H1 (cell line): ENCODE measurements at regions not wholly inside any gene's neighbourhood (a gene's known extent, or its start where the extent isn't known, plus 50 kb on each side); places are given as distances from the start of the nearest gene placed in this dataset.

Experiments used
- CTCF ChIA-PET: fragments of 300-600 bp; sonication (Branson Sonifier 250); formaldehyde crosslinking; loops from one replicate; lab custom pipeline; 2021; ENCODE audit not compliant: partially characterized antibody; lab: Charles Lee
- POLR2A ChIA-PET: fragments of 300-600 bp; sonication (Branson Sonifier 250); formaldehyde crosslinking; loops from one replicate; lab custom pipeline; 2021; ENCODE audit warnings: inconsistent platforms; ENCODE audit not compliant: partially characterized antibody; lab: Charles Lee
- DNase-seq, 2 experiments: peaks; one replicate each; pipeline versions ENCODE4 v3.0.0 to v3.0.0-alpha.2; 2010 to 2022; ENCODE audit warnings: low spot score in 2 of 2, low read depth in 1 of 2, mixed read lengths in 1 of 2
- FAIRE-seq: peaks from 2 replicates; lab custom pipeline; 2011; peaks lifted over from hg19 to GRCh38; lab: Jason Lieb, UNC
- H2AFZ ChIP-seq: 2 replicates; pipeline ENCODE4 v1.8.1; 2012; ENCODE audit warnings: low read length, inconsistent platforms
- H2AK5ac ChIP-seq: 2 replicates; pipeline ENCODE4 v1.6.1; 2013; ENCODE audit warnings: low read depth, low read length
- H2BK120ac ChIP-seq: replicated peaks from 2 replicates; pipeline ENCODE3; 2013; ENCODE audit warnings: low read depth, low read length, inconsistent platforms
- H2BK12ac ChIP-seq: 2 replicates; pipeline ENCODE4 v1.6.1; 2013; ENCODE audit warnings: low read depth, low read length
- H2BK15ac ChIP-seq: 2 replicates; pipeline ENCODE4 v1.6.1; 2013; ENCODE audit warnings: low read length
- H2BK20ac ChIP-seq: 2 replicates; pipeline ENCODE4 v1.6.1; 2013; ENCODE audit warnings: low read length
- H2BK5ac ChIP-seq: 2 replicates; pipeline ENCODE4 v1.6.1; 2013; ENCODE audit warnings: low read depth, low read length
- H3K14ac ChIP-seq: 2 replicates; pipeline ENCODE4 v1.6.1; 2013; ENCODE audit warnings: inconsistent platforms; ENCODE audit not compliant: insufficient read length
- H3K18ac ChIP-seq: 2 replicates; pipeline ENCODE4 v1.6.1; 2013; ENCODE audit warnings: low read length; ENCODE audit errors: extremely low read depth
- H3K23ac ChIP-seq: 2 replicates; pipeline ENCODE4 v1.6.1; 2013; ENCODE audit warnings: inconsistent platforms; ENCODE audit not compliant: insufficient read length
- H3K23me2 ChIP-seq: 2 replicates; pipeline ENCODE4 v1.6.1; 2013; ENCODE audit warnings: low read depth, low read length
- H3K27ac ChIP-seq: 2 replicates; pipeline ENCODE4 v1.6.1; 2011; ENCODE audit warnings: low read depth, low read length, inconsistent platforms
- H3K27me3 ChIP-seq, 4 experiments: replicated peaks in 1 of 4; 1 replicate in 1 of 4; 2 replicates in 3 of 4; pipeline versions ENCODE4 v1.6.1 to v1.8.1; 2011 to 2013; ENCODE audit warnings: low read length in 3 of 4, mild to moderate bottlenecking in 3 of 4, inconsistent platforms in 2 of 4, mixed read lengths in 2 of 4, moderate library complexity in 1 of 4; ENCODE audit not compliant: control insufficient read depth in 3 of 4, insufficient read depth in 3 of 4; ENCODE audit errors: extremely low read depth in 1 of 4
- H3K36me3 ChIP-seq, 4 experiments: 2 replicates each; pipeline versions ENCODE4 v1.6.1 to v1.8.1; 2011 to 2013; ENCODE audit warnings: mild to moderate bottlenecking in 4 of 4, low read length in 3 of 4, moderate library complexity in 2 of 4, control low read depth in 1 of 4, inconsistent platforms in 1 of 4; ENCODE audit not compliant: insufficient read depth in 4 of 4, control insufficient read depth in 2 of 4
- H3K4ac ChIP-seq: replicated peaks from 2 replicates; pipeline ENCODE3; 2013; ENCODE audit warnings: low read length, low read depth, mixed read lengths, inconsistent platforms; ENCODE audit not compliant: insufficient read length
- H3K4me1 ChIP-seq, 4 experiments: replicated peaks in 1 of 4; 1 replicate in 1 of 4; 2 replicates in 3 of 4; pipeline versions ENCODE4 v1.6.1 to v1.8.1; 2011 to 2013; ENCODE audit warnings: low read length in 3 of 4, inconsistent platforms in 2 of 4, mixed read lengths in 1 of 4; ENCODE audit not compliant: insufficient read depth in 4 of 4, control insufficient read depth in 3 of 4
- H3K4me2 ChIP-seq, 2 experiments: 2 replicates each; pipeline versions ENCODE4 v1.6.1 to v1.8.1; 2011 to 2013; ENCODE audit warnings: low read depth in 2 of 2, low read length in 2 of 2, control low read depth in 1 of 2, inconsistent platforms in 1 of 2, mild to moderate bottlenecking in 1 of 2; ENCODE audit not compliant: insufficient read depth in 1 of 2
- H3K4me3 ChIP-seq, 4 experiments: fragments of 200-600, 300-600 bp in 1 of 4; sonication (generic), shearing (Covaris generic), sonication (Bioruptor Twin) in 1 of 4; 2 replicates each; pipeline versions ENCODE4 v1.5.1 to v1.8.1; 2011 to 2016; ENCODE audit warnings: low read length in 4 of 4, low read depth in 3 of 4, control low read depth in 2 of 4, inconsistent platforms in 2 of 4, mild to moderate bottlenecking in 2 of 4, mixed read lengths in 1 of 4, moderate library complexity in 1 of 4; ENCODE audit not compliant: insufficient read depth in 2 of 4; ENCODE audit errors: extremely low read depth in 1 of 4
- H3K56ac ChIP-seq: replicated peaks from 2 replicates; pipeline ENCODE3; 2013; ENCODE audit warnings: low read depth, mild to moderate bottlenecking, mixed read lengths, low read length, inconsistent platforms; ENCODE audit not compliant: insufficient read length
- H3K79me1 ChIP-seq: 2 replicates; pipeline ENCODE4 v1.6.1; 2013; ENCODE audit warnings: low read depth, low read length, control low read depth
- H3K79me2 ChIP-seq, 2 experiments: 2 replicates each; pipeline versions ENCODE4 v1.6.1 to v1.8.1; 2012 to 2013; ENCODE audit warnings: low read length in 2 of 2, mild to moderate bottlenecking in 2 of 2, inconsistent platforms in 1 of 2; ENCODE audit not compliant: insufficient read depth in 2 of 2, control insufficient read depth in 1 of 2
- H3K9ac ChIP-seq, 4 experiments: replicated peaks in 1 of 4; 1 replicate in 1 of 4; 2 replicates in 3 of 4; pipeline versions ENCODE4 v1.6.1 to v1.8.1; 2011 to 2013; ENCODE audit warnings: low read depth in 3 of 4, low read length in 3 of 4, control low read depth in 2 of 4, mild to moderate bottlenecking in 2 of 4, moderate library complexity in 2 of 4, inconsistent platforms in 1 of 4; ENCODE audit errors: extremely low read depth in 1 of 4
- H3K9me3 ChIP-seq, 2 experiments: 2 replicates each; pipeline versions ENCODE4 v1.6.1 to v1.8.1; 2012 to 2013; ENCODE audit warnings: mild to moderate bottlenecking in 2 of 2, moderate library complexity in 2 of 2, control low read depth in 1 of 2, inconsistent platforms in 1 of 2, low read depth in 1 of 2, low read length in 1 of 2, mixed read lengths in 1 of 2; ENCODE audit not compliant: insufficient read depth in 2 of 2
- H4K20me1 ChIP-seq, 2 experiments: replicated peaks in 1 of 2; 2 replicates each; pipeline versions ENCODE3 to v1.8.1; 2011 to 2013; ENCODE audit warnings: inconsistent platforms in 2 of 2, low read length in 2 of 2, mild to moderate bottlenecking in 1 of 2; ENCODE audit not compliant: insufficient read depth in 2 of 2, control insufficient read depth in 1 of 2
- H4K5ac ChIP-seq: 2 replicates; pipeline ENCODE4 v1.6.1; 2013; ENCODE audit warnings: low read length, low read depth, mixed read lengths, inconsistent platforms; ENCODE audit not compliant: insufficient read length
- H4K8ac ChIP-seq: 2 replicates; pipeline ENCODE4 v1.8.0; 2013; ENCODE audit warnings: mild to moderate bottlenecking, moderate library complexity, low read length, inconsistent platforms; ENCODE audit not compliant: insufficient read depth; ENCODE audit errors: extremely low read depth
- H4K91ac ChIP-seq: replicated peaks from 2 replicates; pipeline ENCODE3; 2013; ENCODE audit warnings: low read length, mixed read lengths, inconsistent platforms; ENCODE audit not compliant: insufficient read length
- CBX5 ChIP-seq: fragments of 300-800, 300-1000 bp; sonication (generic); IDR thresholded peaks from 2 replicates; pipeline ENCODE4 v1.7.1; 2016; ENCODE audit warnings: antibody characterized with exemption, low read length, low read depth
- HDAC2 ChIP-seq, 2 experiments: fragments of 300-600 bp in 1 of 2; sonication (generic) in 1 of 2; IDR thresholded peaks; 2 replicates each; pipeline ENCODE4 v1.6.1; 2011 to 2012; ENCODE audit warnings: low read depth in 2 of 2, low read length in 2 of 2, mild to moderate bottlenecking in 2 of 2, moderate library complexity in 2 of 2, borderline replicate concordance in 1 of 2, inconsistent platforms in 1 of 2
- POLR2A ChIP-seq, 2 experiments: IDR thresholded peaks; 1 replicate in 1 of 2; 2 replicates in 1 of 2; pipeline ENCODE4 v1.6.1; 2011; ENCODE audit warnings: low read depth in 2 of 2, low read length in 2 of 2, mild to moderate bottlenecking in 2 of 2; ENCODE audit errors: control extremely low read depth in 1 of 2
- SIN3A ChIP-seq, 2 experiments: IDR thresholded peaks in 1 of 2; conservative IDR thresholded peaks in 1 of 2; 2 replicates each; pipeline ENCODE4 v1.6.1; 2011 to 2012; ENCODE audit warnings: low read length in 2 of 2, improper control_type of control experiment in 1 of 2, low read depth in 1 of 2, mild to moderate bottlenecking in 1 of 2
- WGBS, 2 experiments: shearing (Covaris generic) in 1 of 2; methylation state at CpG; one replicate each; pipeline versions ENCODE4 v1.1.6 to v1.1.7; 2013 to 2015; ENCODE audit warnings: low lambda C conversion rate in 2 of 2, mixed read lengths in 2 of 2, inconsistent platforms in 1 of 2, low coverage in 1 of 2, missing lambda C conversion rate in 1 of 2; ENCODE audit not compliant: insufficient replicate concordance in 2 of 2, insufficient coverage in 1 of 2, insufficient read length in 1 of 2; ENCODE audit errors: extremely low coverage in 1 of 2, missing lambda C conversion rate in 1 of 2; 5-methylcytosine and 5-hydroxymethylcytosine counted together

- FAIRE-seq (no peak), DNase-seq (no peak)
- Histone ChIP-seq H3K4me3 (no peak overlapping the region), H3K27me3 (no peaks in the 10 kb centered on the region), H3K36me3 (no peaks in the 10 kb centered on the region), H3K56ac (no peak overlapping the region), H2BK15ac (no peak overlapping the region), H2BK12ac (no peak overlapping the region), H2AK5ac (no peak overlapping the region), H2BK120ac (no peak overlapping the region), H3K4me2 (no peak overlapping the region), H3K4me1 (peaks cover 0 to 1% (median 0%) of the 10 kb centered on the region in 4 experiments; a peak in 1 of 7 replicates), H3K4ac (no peak overlapping the region), H3K27ac (no peak overlapping the region), H4K91ac (no peak overlapping the region), H3K9me3 (peaks cover 0 to 7% of the 10 kb centered on the region in 2 experiments; a peak in 2 of 4 replicates), H3K9ac (no peak overlapping the region), H3K23ac (no peak overlapping the region), H4K20me1 (no peaks in the 10 kb centered on the region), H4K5ac (no peak overlapping the region), H3K79me1 (no peaks in the 10 kb centered on the region), H4K8ac (no peak overlapping the region), H3K79me2 (no peaks in the 10 kb centered on the region), H2BK20ac (no peak overlapping the region), H3K23me2 (no peaks in the 10 kb centered on the region), H2BK5ac (no peak overlapping the region), H3K18ac (no peak overlapping the region), H2AFZ (no peak overlapping the region), H3K14ac (no peak overlapping the region)
- CTCF ChIA-PET: interaction anchor here (1.2 kb wide), 1 partner anchor 12 kb away, joined by 3 read pairs; no protein-coding TSS in a partner anchor
- POLR2A ChIA-PET: no interaction called here
- TF ChIP-seq HDAC2 (IDR thresholded peaks at IDR 0.05; ENCODE audit: borderline replicate concordance in 1 of 2, low read depth in 2 of 2, low read length in 2 of 2) (no peak), SIN3A (conservative IDR thresholded peaks at IDR 0.05 in 1 of 2, IDR thresholded peaks at IDR 0.05 in 1 of 2; ENCODE audit: low read depth in 1 of 2, low read length in 2 of 2) (no peak), POLR2A (IDR thresholded peaks at IDR 0.05; ENCODE audit: control extremely low read depth in 1 of 2, low read depth in 2 of 2, low read length in 2 of 2) (no peak), CBX5 (no peak)
- 91% methylated on average over 4 of the region's 4 CpGs; no CpG with 5 or more reads in 1 of the 2 experiments for WGBS, 2 experiments
Measured at GRCh38 chr15:69934607-69935006, 163.1 kb downstream of the TLE3 start.
